SU-DHL-6 (cell line): ENCODE measurements at regions not wholly inside any gene's neighbourhood (a gene's known extent, or its start where the extent isn't known, plus 50 kb on each side); places are given as distances from the start of the nearest gene placed in this dataset.

Experiments used
- H2AFZ ChIP-seq: fragments of 200-600 bp; sonication (generic); 2 replicates; pipeline ENCODE4 v1.6.1; 2014; ENCODE audit warnings: low read depth, mild to moderate bottlenecking, moderate library complexity, mixed read lengths, antibody characterized with exemption, low read length; ENCODE audit not compliant: severe bottlenecking
- H3F3A ChIP-seq: fragments of 200-600 bp; shearing (Covaris generic); 2 replicates; pipeline ENCODE4 v1.6.0; 2016; ENCODE audit warnings: antibody characterized with exemption, mild to moderate bottlenecking; ENCODE audit not compliant: insufficient read depth
- H3K27ac ChIP-seq: fragments of 200-600 bp; sonication (generic); 2 replicates; pipeline ENCODE4 v1.5.1; 2016; ENCODE audit warnings: low read depth, mild to moderate bottlenecking, low read length, moderate library complexity, mixed read lengths
- H3K27me3 ChIP-seq: fragments of 200-600 bp; sonication (generic), shearing (Covaris generic); 2 replicates; pipeline ENCODE4 v1.6.0; 2014; ENCODE audit warnings: mild to moderate bottlenecking, low read length
- H3K36me3 ChIP-seq: fragments of 200-600 bp; sonication (generic); 2 replicates; pipeline ENCODE4 v1.6.1; 2014; ENCODE audit warnings: mild to moderate bottlenecking, low read length, mixed read lengths
- H3K4me2 ChIP-seq: fragments of 300-600, 200-600 bp; shearing (Covaris generic), sonication (generic); 2 replicates; pipeline ENCODE4 v1.6.0; 2014; ENCODE audit warnings: low read length, low read depth, mild to moderate bottlenecking; ENCODE audit not compliant: poor library complexity, severe bottlenecking
- H3K4me3 ChIP-seq: fragments of 200-600 bp; sonication (generic); 2 replicates; pipeline ENCODE4 v1.5.1; 2014; ENCODE audit warnings: antibody characterized with exemption, low read length, mild to moderate bottlenecking, mixed read lengths; ENCODE audit not compliant: insufficient read depth, poor library complexity, severe bottlenecking
- H3K79me2 ChIP-seq: fragments of 200-600 bp; sonication (generic); 2 replicates; pipeline ENCODE4 v1.6.1; 2014; ENCODE audit warnings: mild to moderate bottlenecking, low read length, moderate library complexity; ENCODE audit not compliant: insufficient read depth
- H3K9ac ChIP-seq: fragments of 200-600 bp; sonication (generic); 2 replicates; pipeline ENCODE4 v1.7.0; 2014; ENCODE audit warnings: mild to moderate bottlenecking, low read length
- H3K9me2 ChIP-seq: fragments of 200-600 bp; sonication (generic); replicated peaks from 2 replicates; pipeline ENCODE4 v1.6.1; 2014; ENCODE audit warnings: low read length; ENCODE audit not compliant: insufficient read depth
- H3K9me3 ChIP-seq: fragments of 200-600 bp; sonication (generic); 2 replicates; pipeline ENCODE4 v1.6.1; 2014; ENCODE audit warnings: low read length, mixed read lengths; ENCODE audit not compliant: insufficient read depth
- H4K20me1 ChIP-seq: fragments of 200-600 bp; sonication (generic); 2 replicates; pipeline ENCODE4 v1.6.1; 2014; ENCODE audit warnings: low read depth, mild to moderate bottlenecking, antibody characterized with exemption, low read length, moderate library complexity, mixed read lengths
- CTCF ChIP-seq: fragments of 200-600 bp; sonication (generic); IDR thresholded peaks from one replicate; pipeline ENCODE4 v1.5.1; 2017; ENCODE audit warnings: antibody characterized with exemption, mild to moderate bottlenecking, low read length, moderate library complexity; ENCODE audit not compliant: insufficient read depth, poor library complexity, severe bottlenecking
- EZH2phosphoT487 ChIP-seq: fragments of 200-600 bp; sonication (generic), shearing (Covaris generic); conservative IDR thresholded peaks from 2 replicates; pipeline ENCODE4 v1.6.1; 2018; ENCODE audit warnings: mild to moderate bottlenecking, antibody characterized with exemption, low read length, moderate library complexity, mixed read lengths

DNA sequence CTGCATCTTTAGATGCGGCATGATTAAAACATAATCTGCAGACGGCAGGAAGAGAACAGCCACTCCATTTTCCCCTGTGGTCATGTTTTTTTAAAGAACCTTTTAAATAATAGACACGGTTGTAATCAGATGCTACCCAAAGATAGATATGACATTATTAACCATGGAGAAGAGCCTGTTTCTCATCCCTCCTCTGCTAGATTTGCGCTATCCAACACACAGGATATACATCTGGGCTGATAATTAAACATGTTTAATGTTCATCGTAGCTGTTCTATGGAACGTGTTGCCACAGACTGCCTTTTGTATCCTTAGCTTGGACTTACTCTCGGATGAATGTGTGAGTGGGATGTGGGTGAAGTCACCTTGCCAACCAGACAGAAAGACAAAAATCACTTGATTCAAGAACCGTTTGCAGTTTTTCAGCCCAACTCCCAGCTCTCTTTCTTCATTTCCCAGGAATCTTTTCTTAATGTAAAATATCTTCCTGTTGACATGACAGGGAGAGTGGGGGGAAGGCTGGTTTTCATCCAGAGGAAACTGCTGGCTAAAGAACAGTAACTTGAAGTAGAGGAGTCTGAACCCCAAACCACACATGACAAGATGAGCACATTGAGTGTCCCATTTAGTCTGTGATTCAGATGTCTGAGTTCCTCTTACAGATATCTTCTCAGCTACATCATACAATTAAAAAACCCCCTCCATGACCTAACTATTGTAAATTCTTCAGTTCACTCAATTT is 118.6 kb upstream of the PRICKLE2 start:
- no peaks in the 10 kb centered on the region for H4K20me1 ChIP-seq
- H3K4me3 ChIP-seq, result no peak overlapping the region
- H3K79me2 ChIP-seq, result no peaks in the 10 kb centered on the region
- H3F3A ChIP-seq, result no peaks in the 10 kb centered on the region
- H3K9ac ChIP-seq, result no peak overlapping the region
- H3K27me3 ChIP-seq, result no peaks in the 10 kb centered on the region
- H3K9me2 ChIP-seq, result 0 out of 2 replicates have a peak, but pooled peaks cover 4% of the 10 kb centered on the region
- no peak for TF ChIP-seq CTCF
- no peak for TF ChIP-seq EZH2phosphoT487
- no peaks in the 10 kb centered on the region for H3K9me3 ChIP-seq
- H3K36me3 ChIP-seq, result no peaks in the 10 kb centered on the region
- no peak overlapping the region for H3K4me2 ChIP-seq
- H3K27ac ChIP-seq, result no peak overlapping the region
- no peak overlapping the region for H2AFZ ChIP-seq

DNA sequence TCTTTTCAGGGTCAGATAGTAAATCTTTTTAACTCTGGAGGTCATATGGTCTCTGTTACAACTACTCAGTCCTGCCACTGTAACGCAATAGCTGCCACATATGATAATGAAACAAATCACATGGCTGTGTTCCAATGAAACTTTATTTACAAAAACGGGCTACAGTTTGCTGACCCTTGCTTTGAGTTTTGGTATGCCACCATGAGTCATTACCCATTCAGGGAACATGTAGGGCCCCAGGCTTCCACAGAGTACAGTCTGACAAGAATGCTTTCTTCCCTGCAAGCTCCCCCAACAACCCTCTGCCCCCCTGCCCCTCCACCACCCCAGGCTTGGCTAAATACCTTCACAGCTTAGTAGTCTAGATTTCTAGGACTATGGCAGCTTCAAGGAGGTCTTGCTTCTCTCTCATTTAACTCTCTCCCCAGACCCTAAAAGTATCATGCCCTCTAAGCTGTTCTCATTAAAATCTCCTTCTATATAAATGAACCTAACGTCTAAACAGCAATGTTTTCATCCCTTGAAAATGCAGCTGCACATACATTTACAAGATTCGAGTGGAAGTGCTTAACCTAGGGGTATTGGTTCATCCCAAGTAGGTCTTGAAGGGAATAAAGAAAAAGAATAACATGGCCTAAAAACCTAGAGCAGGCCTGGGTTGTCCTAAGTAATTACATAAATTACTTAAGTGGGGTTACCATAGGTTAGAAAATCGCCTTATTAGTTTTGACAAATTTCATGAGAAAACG is 117.8 kb upstream of the PRICKLE2 start:
- Histone ChIP-seq H3K4me2 (no peak overlapping the region), H3K79me2 (no peaks in the 10 kb centered on the region), H4K20me1 (no peaks in the 10 kb centered on the region), H3K4me3 (no peak overlapping the region), H2AFZ (no peak overlapping the region), H3K9me2 (0 out of 2 replicates have a peak, but pooled peaks cover 4% of the 10 kb centered on the region), H3K27ac (no peak overlapping the region), H3K36me3 (no peaks in the 10 kb centered on the region), H3K27me3 (no peaks in the 10 kb centered on the region), H3K9ac (no peak overlapping the region), H3F3A (no peaks in the 10 kb centered on the region), H3K9me3 (no peaks in the 10 kb centered on the region)
- no peak for TF ChIP-seq CTCF
- TF ChIP-seq EZH2phosphoT487, result no peak

GRCh38 chr3:64341296-64341695 is 116.0 kb upstream of the PRICKLE2 start:
- Histone ChIP-seq H3K4me2 (no peak overlapping the region), H3K4me3 (no peak overlapping the region), H3K9ac (no peak overlapping the region), H2AFZ (no peak overlapping the region), H3K9me3 (no peaks in the 10 kb centered on the region), H3K27ac (no peak overlapping the region), H3F3A (no peaks in the 10 kb centered on the region), H3K36me3 (no peaks in the 10 kb centered on the region), H4K20me1 (no peaks in the 10 kb centered on the region), H3K79me2 (no peaks in the 10 kb centered on the region), H3K9me2 (0 out of 2 replicates have a peak, but pooled peaks cover 4% of the 10 kb centered on the region), H3K27me3 (no peaks in the 10 kb centered on the region)
- no peak for TF ChIP-seq EZH2phosphoT487
- TF ChIP-seq CTCF, result no peak
